ENCODE measurements at regions not wholly inside any gene's neighbourhood (a gene's known extent, or its start where the extent isn't known, plus 50 kb on each side); places are given as distances from the start of the nearest gene placed in this dataset.
"Not testable (repeated sequence)": the region's sequence is repeated elsewhere in the genome, so short reads cannot be mapped to it uniquely, and the experiment has no call there.

DNA sequence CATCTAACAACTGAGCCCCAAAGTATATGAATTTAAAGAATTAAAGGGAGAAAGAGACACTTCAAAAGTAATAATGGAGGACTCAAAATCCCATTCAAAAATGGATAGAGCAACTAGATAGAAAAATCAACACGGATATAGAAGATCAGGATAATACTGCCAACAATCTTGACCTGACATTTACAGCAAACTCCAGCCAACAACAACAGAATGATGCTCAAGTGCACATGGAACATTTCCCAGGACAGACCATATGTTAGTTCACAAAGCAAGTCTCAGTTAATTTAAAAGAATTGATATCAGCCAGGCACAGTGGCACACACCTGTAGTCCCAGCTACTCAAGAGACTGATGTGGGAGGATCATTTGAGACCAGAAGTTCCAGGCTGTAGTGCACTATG is 72.0 kb upstream of the SMARCAD1 start:
- TF ChIP-seq CTCF (IDR thresholded peaks at IDR 0.05; ENCODE audit: insufficient read depth, low read length, severe bottlenecking) = no peak
- no peak for FAIRE-seq
- DNase-seq (ENCODE audit: low read depth) = no peak
- Histone ChIP-seq H3K27me3 (ENCODE audit: control insufficient read depth, insufficient read depth, low read length) (peaks cover 2% of the 10 kb centered on the region), H3K4me3 (ENCODE audit: low read depth, low read length) (no peak overlapping the region), H3K36me3 (ENCODE audit: control insufficient read depth, insufficient read depth, low read length) (no peaks in the 10 kb centered on the region)

GRCh38 chr4:94139931-94140612 is 67.6 kb upstream of the SMARCAD1 start:
- Histone ChIP-seq H3K36me3 (ENCODE audit: control insufficient read depth, insufficient read depth, low read length) (no peaks in the 10 kb centered on the region), H3K27me3 (ENCODE audit: control insufficient read depth, insufficient read depth, low read length) (peaks cover 2% of the 10 kb centered on the region), H3K4me3 (ENCODE audit: low read depth, low read length) (no peak overlapping the region)
- DNase-seq (ENCODE audit: low read depth) = no peak
- FAIRE-seq = no peak
- no peak for TF ChIP-seq CTCF (IDR thresholded peaks at IDR 0.05; ENCODE audit: insufficient read depth, low read length, severe bottlenecking)

DNA sequence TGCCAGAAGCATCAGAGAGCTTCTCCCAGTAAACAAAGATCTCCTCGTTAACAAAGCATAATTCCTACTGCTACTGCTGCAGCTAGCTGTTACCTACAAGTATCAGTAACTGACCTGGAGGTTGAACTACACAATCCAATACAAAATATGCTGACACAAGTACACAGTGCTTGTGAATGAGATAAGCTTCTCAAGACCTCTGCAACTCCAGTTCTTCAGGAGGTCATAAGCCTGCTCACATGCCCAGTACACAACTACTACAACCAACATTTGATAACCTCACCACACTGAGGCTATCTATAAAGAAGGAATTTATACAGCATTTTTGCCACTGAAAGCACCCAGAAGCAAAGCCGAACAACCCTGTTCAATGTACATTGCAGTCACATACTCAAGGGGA is 66.7 kb upstream of the SMARCAD1 start:
- Histone ChIP-seq H3K27me3 (ENCODE audit: control insufficient read depth, insufficient read depth, low read length) (peaks cover 2% of the 10 kb centered on the region), H3K4me3 (ENCODE audit: low read depth, low read length) (no peak overlapping the region), H3K36me3 (ENCODE audit: control insufficient read depth, insufficient read depth, low read length) (no peaks in the 10 kb centered on the region)
- FAIRE-seq (peak; percentile 32), DNase-seq (ENCODE audit: low read depth) (no peak)
- TF ChIP-seq CTCF (IDR thresholded peaks at IDR 0.05; ENCODE audit: insufficient read depth, low read length, severe bottlenecking) = no peak

DNA sequence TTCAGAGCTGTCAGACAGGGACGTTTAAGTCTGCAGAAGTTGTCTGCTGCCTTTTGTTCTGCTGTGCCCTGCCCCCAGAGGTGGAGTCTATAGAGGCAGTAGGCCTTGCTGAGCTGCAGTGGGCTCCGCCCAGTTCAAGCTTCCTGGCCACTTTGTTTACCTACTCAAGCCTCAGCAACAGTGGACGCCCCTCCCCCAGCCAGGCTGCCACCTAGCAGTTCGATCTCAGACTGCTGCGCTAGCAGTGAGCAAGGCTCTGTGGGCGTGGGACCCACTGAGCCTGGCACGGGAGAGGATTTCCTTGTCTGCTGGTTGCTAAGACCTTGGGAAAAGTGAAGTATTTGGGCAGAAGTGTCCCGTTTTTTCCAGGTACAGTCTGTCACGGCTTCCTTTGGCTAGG is 59.6 kb upstream of the SMARCAD1 start:
- DNase-seq (ENCODE audit: low read depth) = peak; percentile 36
- H3K27me3 ChIP-seq (ENCODE audit: control insufficient read depth, insufficient read depth, low read length); FAIRE-seq; H3K36me3 ChIP-seq (ENCODE audit: control insufficient read depth, insufficient read depth, low read length); H3K4me3 ChIP-seq (ENCODE audit: low read depth, low read length): not testable (repeated sequence)

DNA sequence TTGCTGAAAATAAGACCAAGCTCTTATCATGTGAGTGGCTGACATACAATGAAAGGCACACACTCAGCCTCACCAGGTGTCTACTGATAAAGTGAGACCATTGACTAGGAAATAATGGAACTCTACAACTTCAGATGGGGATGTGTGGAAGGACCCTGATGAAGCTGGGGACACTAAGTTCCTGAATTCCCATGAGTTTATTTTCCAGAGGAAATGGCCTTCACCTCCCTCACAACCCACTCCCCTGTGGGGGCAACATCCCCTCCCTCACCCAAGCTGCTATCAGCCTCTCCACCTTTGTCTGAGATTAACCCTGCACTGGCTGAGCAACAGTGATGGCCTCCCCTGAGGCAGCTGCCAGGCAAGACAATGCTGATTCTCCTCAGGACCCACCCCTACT is 55.2 kb upstream of the SMARCAD1 start:
- TF ChIP-seq CTCF (IDR thresholded peaks at IDR 0.05; ENCODE audit: insufficient read depth, low read length, severe bottlenecking) = no peak
- no peak overlapping the region for H3K4me3 ChIP-seq (ENCODE audit: low read depth, low read length)
- DNase-seq (ENCODE audit: low read depth) (no peak), FAIRE-seq (no peak)
- no peaks in the 10 kb centered on the region for H3K36me3 ChIP-seq (ENCODE audit: control insufficient read depth, insufficient read depth, low read length)
- H3K27me3 ChIP-seq (ENCODE audit: control insufficient read depth, insufficient read depth, low read length) = no peaks in the 10 kb centered on the region

DNA sequence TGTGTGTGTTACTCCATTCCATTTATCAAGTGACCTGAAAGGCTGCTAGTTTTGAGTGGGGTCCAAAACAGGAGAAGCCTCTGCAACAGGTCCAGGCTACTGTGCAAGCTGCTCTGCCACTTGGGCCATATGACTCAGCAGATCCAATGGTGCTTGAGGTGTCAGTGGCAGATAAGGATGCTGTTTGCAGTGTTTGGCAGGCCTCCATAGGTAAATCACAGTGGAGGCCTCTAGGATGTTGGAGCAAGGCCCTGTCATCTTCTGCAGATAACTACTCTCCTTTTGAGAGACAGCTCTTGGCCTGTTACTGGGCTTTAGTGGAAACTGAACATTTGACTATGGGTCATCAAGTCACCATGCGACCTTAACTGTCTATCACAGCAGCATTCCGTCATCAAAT is 52.3 kb upstream of the SMARCAD1 start:
- H3K4me3 ChIP-seq (ENCODE audit: low read depth, low read length) = not testable (repeated sequence)

DNA sequence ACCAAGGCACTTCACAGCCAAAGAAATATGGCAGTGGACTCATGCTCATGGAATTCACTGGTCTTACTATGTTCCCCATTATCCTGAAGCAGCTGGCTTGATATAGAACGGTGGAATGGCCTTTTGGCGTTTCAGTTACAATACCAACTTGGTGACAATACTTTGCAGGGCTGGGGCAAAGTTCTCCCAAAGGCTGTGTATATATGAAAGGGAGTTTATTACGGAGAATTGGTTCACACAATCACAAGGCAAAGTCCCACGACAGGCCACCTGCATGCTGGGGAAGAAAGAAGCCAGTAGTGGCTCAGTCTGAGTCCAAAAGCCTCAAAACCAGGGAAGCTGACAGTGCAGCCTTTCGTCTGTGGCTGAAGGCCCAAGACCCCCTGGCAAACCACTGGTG is 50.8 kb upstream of the SMARCAD1 start:
- DNase-seq (ENCODE audit: low read depth) (no peak), FAIRE-seq (no peak)
- no peak for TF ChIP-seq CTCF (IDR thresholded peaks at IDR 0.05; ENCODE audit: insufficient read depth, low read length, severe bottlenecking)
- Histone ChIP-seq H3K27me3 (ENCODE audit: control insufficient read depth, insufficient read depth, low read length) (no peaks in the 10 kb centered on the region), H3K36me3 (ENCODE audit: control insufficient read depth, insufficient read depth, low read length) (no peaks in the 10 kb centered on the region), H3K4me3 (ENCODE audit: low read depth, low read length) (no peak overlapping the region)

More for the DNA sequence above, 52.3 kb upstream of the SMARCAD1 start:
- H3K36me3 ChIP-seq (ENCODE audit: control insufficient read depth, insufficient read depth, low read length); H3K27me3 ChIP-seq (ENCODE audit: control insufficient read depth, insufficient read depth, low read length); FAIRE-seq: not testable (repeated sequence)
- peak; percentile 53 for DNase-seq (ENCODE audit: low read depth)
